Sigmoid colon (tissue), 4 donors: ENCODE measurements at regions not wholly inside any gene's neighbourhood (a gene's known extent, or its start where the extent isn't known, plus 50 kb on each side); places are given as distances from the start of the nearest gene placed in this dataset.

ENCODE experiments used
- POLR2A ChIP-seq, 2 donors: fragments of 450-650 bp; IDR thresholded peaks; one replicate each; pipeline ENCODE4 v1.6.1; 2016; ENCODE audit warnings: antibody characterized with exemption in 2 of 2, mild to moderate bottlenecking in 2 of 2, moderate library complexity in 2 of 2
- POLR2AphosphoS5 ChIP-seq, 4 donors: sonication (generic); formaldehyde crosslinking; IDR thresholded peaks; one replicate each; pipeline ENCODE4 v1.6.1; 2017; ENCODE audit warnings: antibody characterized with exemption in 4 of 4
- TF ChIP-seq, protein P1 (sequence below), 4 experiments: fragments of 450-650 bp in 3 of 4; fragments of 200-600 bp in 1 of 4; IDR thresholded peaks; one replicate each; pipeline ENCODE4 v1.5.1; 2016 to 2019; ENCODE audit warnings: antibody characterized with exemption in 4 of 4, mild to moderate bottlenecking in 3 of 4, moderate library complexity in 2 of 4

DNA sequence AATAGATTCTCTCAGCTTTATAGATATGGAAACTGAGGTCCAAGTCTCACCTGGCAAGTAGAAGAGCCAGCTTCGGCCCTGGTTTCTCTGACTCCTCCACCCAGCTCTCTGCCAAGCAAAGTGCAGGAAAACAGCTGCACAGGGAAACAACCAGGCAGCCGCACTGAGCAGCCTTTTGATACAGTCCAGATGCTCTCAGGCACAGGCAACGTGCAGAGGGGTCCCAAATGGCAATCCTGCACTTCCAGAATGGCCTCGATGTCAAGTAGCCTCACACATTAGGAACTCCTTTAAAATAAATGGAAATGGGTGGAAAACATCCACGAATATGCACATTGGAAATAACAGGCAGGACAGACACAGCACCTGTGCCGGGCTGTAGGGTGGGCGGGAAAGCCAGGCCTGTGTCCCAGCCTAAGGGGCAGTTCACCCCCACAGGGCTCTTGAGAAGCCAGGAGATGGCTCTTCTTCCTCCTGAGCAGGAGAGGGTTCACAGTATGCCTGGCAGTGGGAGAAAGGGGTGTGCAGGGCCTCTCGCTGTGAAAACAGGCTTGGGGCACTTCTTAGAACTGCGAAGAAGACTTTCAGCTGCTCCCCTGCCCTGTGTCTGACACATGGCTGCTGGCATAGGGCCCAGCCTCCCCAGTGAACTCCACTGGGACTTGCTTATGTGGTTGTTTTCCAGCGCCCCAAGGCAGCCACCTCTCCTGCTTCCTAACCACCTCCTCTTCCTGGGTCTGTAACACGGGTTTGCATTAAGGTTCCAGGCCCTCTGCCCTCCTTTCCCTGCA lies 63.9 kb upstream of the TUBA3E start:
- TF ChIP-seq POLR2AphosphoS5 (IDR thresholded peaks at IDR 0.05) (no peak), POLR2A (IDR thresholded peaks at IDR 0.05) (no peak)
- TF ChIP-seq, protein P1, sequence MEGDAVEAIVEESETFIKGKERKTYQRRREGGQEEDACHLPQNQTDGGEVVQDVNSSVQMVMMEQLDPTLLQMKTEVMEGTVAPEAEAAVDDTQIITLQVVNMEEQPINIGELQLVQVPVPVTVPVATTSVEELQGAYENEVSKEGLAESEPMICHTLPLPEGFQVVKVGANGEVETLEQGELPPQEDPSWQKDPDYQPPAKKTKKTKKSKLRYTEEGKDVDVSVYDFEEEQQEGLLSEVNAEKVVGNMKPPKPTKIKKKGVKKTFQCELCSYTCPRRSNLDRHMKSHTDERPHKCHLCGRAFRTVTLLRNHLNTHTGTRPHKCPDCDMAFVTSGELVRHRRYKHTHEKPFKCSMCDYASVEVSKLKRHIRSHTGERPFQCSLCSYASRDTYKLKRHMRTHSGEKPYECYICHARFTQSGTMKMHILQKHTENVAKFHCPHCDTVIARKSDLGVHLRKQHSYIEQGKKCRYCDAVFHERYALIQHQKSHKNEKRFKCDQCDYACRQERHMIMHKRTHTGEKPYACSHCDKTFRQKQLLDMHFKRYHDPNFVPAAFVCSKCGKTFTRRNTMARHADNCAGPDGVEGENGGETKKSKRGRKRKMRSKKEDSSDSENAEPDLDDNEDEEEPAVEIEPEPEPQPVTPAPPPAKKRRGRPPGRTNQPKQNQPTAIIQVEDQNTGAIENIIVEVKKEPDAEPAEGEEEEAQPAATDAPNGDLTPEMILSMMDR (IDR thresholded peaks at IDR 0.05) = no peak
